ENCODE measurements at regions not wholly inside any gene's neighbourhood (a gene's known extent, or its start where the extent isn't known, plus 50 kb on each side); places are given as distances from the start of the nearest gene placed in this dataset.
A peak's percentile ranks its signal among the peaks of the same experiment; 100 is the strongest.
"Not testable (repeated sequence)": the region's sequence is repeated elsewhere in the genome, so short reads cannot be mapped to it uniquely, and the experiment has no call there.

DNA sequence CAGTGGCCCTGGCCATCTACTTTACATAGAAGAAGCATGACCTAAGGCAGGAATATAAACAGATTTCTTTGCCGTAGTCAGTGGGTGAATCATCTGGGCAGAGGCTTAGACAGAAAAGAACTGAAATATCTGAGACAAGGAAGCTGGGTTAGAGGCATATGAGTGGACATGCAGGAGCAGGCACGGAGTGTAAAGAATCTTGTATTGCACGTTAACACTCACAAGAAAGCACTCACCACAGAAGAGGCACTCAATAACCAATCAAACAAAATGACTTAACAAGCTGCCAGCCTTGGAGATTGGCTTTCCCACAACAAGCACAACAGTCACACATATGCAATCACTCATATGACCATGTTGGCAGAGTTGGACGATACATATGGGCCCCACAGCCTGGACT, 364.9 kb downstream of the FOXD4L5 start:
- not testable (repeated sequence) for DNase-seq

GRCh38 chr9:64888643-64889042, 396.4 kb downstream of the FOXD4L5 start:
- not testable (repeated sequence) for DNase-seq

DNA sequence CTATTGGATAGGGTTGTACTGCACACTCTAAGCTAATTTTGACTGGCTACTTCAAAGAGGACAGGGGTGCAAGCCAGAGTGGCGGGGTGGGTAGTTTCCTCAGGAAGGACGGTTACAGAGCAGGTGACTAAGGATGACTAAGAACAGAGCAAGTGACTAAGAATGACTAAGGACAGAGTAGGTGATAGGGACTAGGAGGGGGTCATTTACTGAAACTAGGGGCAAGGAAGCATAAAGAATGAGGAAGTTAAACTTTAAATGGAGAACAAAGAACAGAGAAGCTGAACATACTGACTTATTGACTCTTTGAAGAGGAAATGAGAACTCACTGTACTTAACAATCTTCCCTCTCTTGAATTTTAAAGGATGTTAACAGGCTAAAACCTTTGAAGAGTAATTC, 414.4 kb downstream of the FOXD4L5 start:
- peak; percentile 44 for DNase-seq
